K562 (cell line): ENCODE measurements at regions not wholly inside any gene's neighbourhood (a gene's known extent, or its start where the extent isn't known, plus 50 kb on each side); places are given as distances from the start of the nearest gene placed in this dataset.

Experiments
- C11orf30 ChIP-seq: fragments of 450-650 bp; IDR thresholded peaks from 2 replicates; pipeline ENCODE4 v1.6.1; 2016; ENCODE audit warnings: low read depth, mild to moderate bottlenecking
- CXXC5 ChIP-seq: fragments of 250-450 bp; sonication (Bioruptor Pico); IDR thresholded peaks from 2 replicates; pipeline ENCODE4 v1.8.0; 2022; ENCODE audit warnings: inconsistent platforms, mild to moderate bottlenecking, moderate library complexity
- LARP7 ChIP-seq: fragments of 450-650 bp; IDR thresholded peaks from 2 replicates; pipeline ENCODE4 v1.6.1; 2016
- MYBL2 ChIP-seq, 2 experiments: fragments of 450-650 bp in 1 of 2; sonication (generic) in 1 of 2; formaldehyde crosslinking in 1 of 2; IDR thresholded peaks; 2 replicates each; pipeline versions ENCODE4 v1.6.1 to v1.8.1; 2017 to 2022; ENCODE audit warnings: borderline replicate concordance in 1 of 2, inconsistent platforms in 1 of 2, low read depth in 1 of 2, mild to moderate bottlenecking in 1 of 2, missing genetic modification reagents in 1 of 2, moderate library complexity in 1 of 2
- NFXL1 ChIP-seq: fragments of 450-650 bp; formaldehyde crosslinking; IDR thresholded peaks from 2 replicates; pipeline ENCODE4 v1.4.0; 2021; ENCODE audit warnings: mild to moderate bottlenecking
- PTRF ChIP-seq: fragments of 450-650 bp; IDR thresholded peaks from 2 replicates; pipeline ENCODE4 v1.6.1; 2016; ENCODE audit warnings: mild to moderate bottlenecking, missing genetic modification characterization, missing compliant biosample characterization
- PTTG1 ChIP-seq: fragments of 450-650 bp; IDR thresholded peaks from 2 replicates; pipeline ENCODE4 v1.6.1; 2016; ENCODE audit warnings: low read depth, mild to moderate bottlenecking, missing genetic modification characterization, missing compliant biosample characterization
- TBL1XR1 ChIP-seq, 2 experiments: IDR thresholded peaks; 2 replicates each; pipeline ENCODE4 v1.6.1; 2012; ENCODE audit warnings: improper control_type of control experiment in 2 of 2, low read length in 2 of 2, mild to moderate bottlenecking in 1 of 2
- XRCC3 ChIP-seq: fragments of 450-650 bp; IDR thresholded peaks from 2 replicates; pipeline ENCODE4 v1.6.1; 2017; ENCODE audit warnings: mild to moderate bottlenecking, moderate library complexity
- TF ChIP-seq, protein P1 (sequence below): fragments of 250-450 bp; sonication (Bioruptor Pico); IDR thresholded peaks from 2 replicates; pipeline ENCODE4 v1.8.0; 2021; ENCODE audit warnings: moderate library complexity, mild to moderate bottlenecking, inconsistent platforms

GRCh38 chr4:31294655-31295480 is 574.7 kb downstream of the PCDH7 start (continued):
- TF ChIP-seq MYBL2 (IDR thresholded peaks at IDR 0.05; ENCODE audit: low read depth) (no peak), MYBL2 (CRISPR knock-in tag; IDR thresholded peaks at IDR 0.05; ENCODE audit: borderline replicate concordance) (no peak), PTRF (no peak), XRCC3 (no peak), NFXL1 (CRISPR knock-in tag) (no peak), CXXC5 (no peak), LARP7 (no peak), TBL1XR1 (IDR thresholded peaks at IDR 0.05; ENCODE audit: low read length in 2 of 2) (no peak), C11orf30 (no peak), PTTG1 (tag) (no peak)
- TF ChIP-seq, protein P1, sequence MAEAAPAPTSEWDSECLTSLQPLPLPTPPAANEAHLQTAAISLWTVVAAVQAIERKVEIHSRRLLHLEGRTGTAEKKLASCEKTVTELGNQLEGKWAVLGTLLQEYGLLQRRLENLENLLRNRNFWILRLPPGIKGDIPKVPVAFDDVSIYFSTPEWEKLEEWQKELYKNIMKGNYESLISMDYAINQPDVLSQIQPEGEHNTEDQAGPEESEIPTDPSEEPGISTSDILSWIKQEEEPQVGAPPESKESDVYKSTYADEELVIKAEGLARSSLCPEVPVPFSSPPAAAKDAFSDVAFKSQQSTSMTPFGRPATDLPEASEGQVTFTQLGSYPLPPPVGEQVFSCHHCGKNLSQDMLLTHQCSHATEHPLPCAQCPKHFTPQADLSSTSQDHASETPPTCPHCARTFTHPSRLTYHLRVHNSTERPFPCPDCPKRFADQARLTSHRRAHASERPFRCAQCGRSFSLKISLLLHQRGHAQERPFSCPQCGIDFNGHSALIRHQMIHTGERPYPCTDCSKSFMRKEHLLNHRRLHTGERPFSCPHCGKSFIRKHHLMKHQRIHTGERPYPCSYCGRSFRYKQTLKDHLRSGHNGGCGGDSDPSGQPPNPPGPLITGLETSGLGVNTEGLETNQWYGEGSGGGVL (CRISPR knock-in tag), result no peak
